ENCODE measurements at regions not wholly inside any gene's neighbourhood (a gene's known extent, or its start where the extent isn't known, plus 50 kb on each side); places are given as distances from the start of the nearest gene placed in this dataset.

GRCh38 chr2:225223301-225223700 lies 176.2 kb upstream of the NYAP2 start:
- Mint-ChIP-seq H3K36me3 (ENCODE audit: low read depth, unreplicated experiment) (no peaks in the 10 kb centered on the region), H3K27ac (ENCODE audit: unreplicated experiment) (no peak overlapping the region), H3K27me3 (ENCODE audit: unreplicated experiment) (no peaks in the 10 kb centered on the region), H3K4me3 (ENCODE audit: unreplicated experiment) (no peak overlapping the region), H3K9me3 (ENCODE audit: unreplicated experiment) (no peaks in the 10 kb centered on the region), H3K4me1 (ENCODE audit: unreplicated experiment) (no peaks in the 10 kb centered on the region)
- no peak for DNase-seq (ENCODE audit: low spot score)
- TF ChIP-seq CTCF (IDR thresholded peaks at IDR 0.05; ENCODE audit: unreplicated experiment), result no peak

- Mint-ChIP-seq H3K4me3 (ENCODE audit: unreplicated experiment) (no peak overlapping the region), H3K36me3 (ENCODE audit: low read depth, unreplicated experiment) (no peaks in the 10 kb centered on the region), H3K27ac (ENCODE audit: unreplicated experiment) (no peak overlapping the region), H3K27me3 (ENCODE audit: unreplicated experiment) (no peaks in the 10 kb centered on the region), H3K4me1 (ENCODE audit: unreplicated experiment) (no peaks in the 10 kb centered on the region), H3K9me3 (ENCODE audit: unreplicated experiment) (no peaks in the 10 kb centered on the region)
- TF ChIP-seq CTCF (IDR thresholded peaks at IDR 0.05; ENCODE audit: unreplicated experiment), result no peak
- DNase-seq (ENCODE audit: low spot score), result no peak
Measured at GRCh38 chr2:225207471-225207870, 165.2 kb upstream of the DOCK10 start.

GRCh38 chr2:225207043-225207442 lies 164.8 kb upstream of the DOCK10 start:
- no peak for DNase-seq (ENCODE audit: low spot score)
- TF ChIP-seq CTCF (IDR thresholded peaks at IDR 0.05; ENCODE audit: unreplicated experiment), result no peak
- Mint-ChIP-seq H3K9me3 (ENCODE audit: unreplicated experiment) (no peaks in the 10 kb centered on the region), H3K36me3 (ENCODE audit: low read depth, unreplicated experiment) (no peaks in the 10 kb centered on the region), H3K27ac (ENCODE audit: unreplicated experiment) (no peak overlapping the region), H3K4me3 (ENCODE audit: unreplicated experiment) (no peak overlapping the region), H3K27me3 (ENCODE audit: unreplicated experiment) (no peaks in the 10 kb centered on the region), H3K4me1 (ENCODE audit: unreplicated experiment) (no peaks in the 10 kb centered on the region)

- no peaks in the 10 kb centered on the region for H3K36me3 Mint-ChIP-seq (ENCODE audit: low read depth, unreplicated experiment)
- no peaks in the 10 kb centered on the region for H3K27me3 Mint-ChIP-seq (ENCODE audit: unreplicated experiment)
- no peak for DNase-seq (ENCODE audit: low spot score)
- no peak overlapping the region for H3K27ac Mint-ChIP-seq (ENCODE audit: unreplicated experiment)
- no peaks in the 10 kb centered on the region for H3K4me1 Mint-ChIP-seq (ENCODE audit: unreplicated experiment)
- H3K9me3 Mint-ChIP-seq (ENCODE audit: unreplicated experiment), result no peaks in the 10 kb centered on the region
- TF ChIP-seq CTCF (IDR thresholded peaks at IDR 0.05; ENCODE audit: unreplicated experiment), result no peak
- no peak overlapping the region for H3K4me3 Mint-ChIP-seq (ENCODE audit: unreplicated experiment)
Measured at GRCh38 chr2:225196579-225196978, 154.3 kb upstream of the DOCK10 start.

- no peak for TF ChIP-seq CTCF (IDR thresholded peaks at IDR 0.05; ENCODE audit: unreplicated experiment)
- H3K27ac Mint-ChIP-seq (ENCODE audit: unreplicated experiment), result no peak overlapping the region
- DNase-seq (ENCODE audit: low spot score), result no peak
- H3K27me3 Mint-ChIP-seq (ENCODE audit: unreplicated experiment), result no peaks in the 10 kb centered on the region
- H3K36me3 Mint-ChIP-seq (ENCODE audit: low read depth, unreplicated experiment), result no peaks in the 10 kb centered on the region
- no peaks in the 10 kb centered on the region for H3K9me3 Mint-ChIP-seq (ENCODE audit: unreplicated experiment)
- H3K4me3 Mint-ChIP-seq (ENCODE audit: unreplicated experiment), result no peak overlapping the region
- H3K4me1 Mint-ChIP-seq (ENCODE audit: unreplicated experiment), result no peaks in the 10 kb centered on the region
Measured at GRCh38 chr2:225192869-225193268, 150.6 kb upstream of the DOCK10 start.

Data from endothelial cell (in vitro differentiated cells).